HG03175 (cell line): ENCODE measurements at regions not wholly inside any gene's neighbourhood (a gene's known extent, or its start where the extent isn't known, plus 50 kb on each side); places are given as distances from the start of the nearest gene placed in this dataset.

Experiments used
- ATAC-seq: cut with Tn5 transposase; IDR thresholded peaks from one replicate; pipeline ENCODE4 v1.9.1; 2021; ENCODE audit warnings: mild to moderate bottlenecking, moderate library complexity; ENCODE audit not compliant: unreplicated experiment

- ATAC-seq: no peak
Observed at GRCh38 chr13:82654861-82655855, 1227.1 kb downstream of the SLITRK1 start.

- ATAC-seq: no peak
Observed at GRCh38 chr13:82654143-82654542, 1228.1 kb downstream of the SLITRK1 start.

- ATAC-seq: no peak
Observed at GRCh38 chr13:82647540-82647939, 1234.7 kb downstream of the SLITRK1 start.

GRCh38 chr13:82636119-82636518, 1246.2 kb downstream of the SLITRK1 start:
- no peak for ATAC-seq

- no peak for ATAC-seq
Observed at GRCh38 chr13:82634946-82635345, 1247.3 kb downstream of the SLITRK1 start.

- no peak for ATAC-seq
Observed at GRCh38 chr13:82627183-82627582, 1255.1 kb downstream of the SLITRK1 start.

- no peak for ATAC-seq
Observed at GRCh38 chr13:82625717-82626116, 1256.6 kb downstream of the SLITRK1 start.

- no peak for ATAC-seq
Observed at GRCh38 chr13:82615043-82615442, 1267.2 kb downstream of the SLITRK1 start.

GRCh38 chr13:82614086-82614485, 1268.2 kb downstream of the SLITRK1 start:
- no peak for ATAC-seq

- ATAC-seq: no peak
Observed at GRCh38 chr13:82606008-82606407, 1276.3 kb downstream of the SLITRK1 start.

GRCh38 chr13:82597747-82598146, 1284.5 kb downstream of the SLITRK1 start:
- no peak for ATAC-seq

GRCh38 chr13:82593239-82593638, 1289.0 kb downstream of the SLITRK1 start:
- no peak for ATAC-seq

- no peak for ATAC-seq
Observed at GRCh38 chr13:82571653-82572052, 1310.6 kb downstream of the SLITRK1 start.

GRCh38 chr13:82569581-82569980, 1312.7 kb downstream of the SLITRK1 start:
- no peak for ATAC-seq

- no peak for ATAC-seq
Observed at GRCh38 chr13:82566864-82567263, 1315.4 kb downstream of the SLITRK1 start.

GRCh38 chr13:82565201-82565600, 1317.1 kb downstream of the SLITRK1 start:
- no peak for ATAC-seq

- no peak for ATAC-seq
Observed at GRCh38 chr13:82560889-82561288, 1321.4 kb downstream of the SLITRK1 start.

- ATAC-seq: no peak
Observed at GRCh38 chr13:82522872-82523271, 1359.4 kb downstream of the SLITRK1 start.

- no peak for ATAC-seq
Observed at GRCh38 chr13:82506805-82507414, 1375.4 kb downstream of the SLITRK1 start.

GRCh38 chr13:82501834-82502233, 1380.4 kb downstream of the SLITRK1 start:
- no peak for ATAC-seq

- no peak for ATAC-seq
Observed at GRCh38 chr13:82480415-82480814, 1401.9 kb downstream of the SLITRK1 start.

- ATAC-seq: no peak
Observed at GRCh38 chr13:82477436-82477835, 1404.8 kb downstream of the SLITRK1 start.
